DOHH2 (cell line): ENCODE measurements at regions not wholly inside any gene's neighbourhood (a gene's known extent, or its start where the extent isn't known, plus 50 kb on each side); places are given as distances from the start of the nearest gene placed in this dataset.

Experiments used
- H3F3A ChIP-seq: fragments of 200-600 bp; sonication (generic), shearing (Covaris generic); 2 replicates; pipeline ENCODE4 v1.6.0; 2016; ENCODE audit warnings: antibody characterized with exemption, mild to moderate bottlenecking; ENCODE audit not compliant: control insufficient read depth, insufficient read depth
- H3K27ac ChIP-seq: fragments of 200-600 bp; sonication (generic); 2 replicates; pipeline ENCODE4 v1.5.1; 2014; ENCODE audit warnings: low read depth, mild to moderate bottlenecking, low read length, moderate library complexity
- H3K27me3 ChIP-seq: fragments of 200-600 bp; sonication (generic); 2 replicates; pipeline ENCODE4 v1.6.1; 2014; ENCODE audit warnings: mild to moderate bottlenecking, low read length, mixed read lengths; ENCODE audit not compliant: control insufficient read depth
- H3K36me3 ChIP-seq: fragments of 200-600 bp; sonication (generic); 2 replicates; pipeline ENCODE4 v1.6.1; 2014; ENCODE audit warnings: mild to moderate bottlenecking, low read length, moderate library complexity, mixed read lengths; ENCODE audit not compliant: control insufficient read depth
- H3K4me1 ChIP-seq: fragments of 200-600 bp; sonication (generic); 2 replicates; pipeline ENCODE4 v1.6.1; 2014; ENCODE audit warnings: mild to moderate bottlenecking, low read length, mixed read lengths; ENCODE audit not compliant: control insufficient read depth
- H3K4me2 ChIP-seq: fragments of 200-600 bp; sonication (generic); 2 replicates; pipeline ENCODE4 v1.6.0; 2014; ENCODE audit warnings: mild to moderate bottlenecking, low read length, moderate library complexity
- H3K4me3 ChIP-seq: fragments of 200-600 bp; sonication (generic); 2 replicates; pipeline ENCODE4 v1.5.1; 2014; ENCODE audit warnings: mild to moderate bottlenecking, low read length, mixed read lengths
- H3K79me2 ChIP-seq: fragments of 200-600 bp; sonication (generic); 2 replicates; pipeline ENCODE4 v1.6.1; 2014; ENCODE audit warnings: mild to moderate bottlenecking, low read length, mixed read lengths; ENCODE audit not compliant: control insufficient read depth
- H3K9me2 ChIP-seq: fragments of 200-600 bp; sonication (generic); replicated peaks from 2 replicates; pipeline ENCODE4 v1.6.1; 2014; ENCODE audit warnings: mild to moderate bottlenecking, low read length, mixed read lengths; ENCODE audit not compliant: control insufficient read depth
- H3K9me3 ChIP-seq: fragments of 200-600 bp; sonication (generic); 2 replicates; pipeline ENCODE4 v1.6.1; 2014; ENCODE audit warnings: antibody characterized with exemption, low read length, mixed read lengths; ENCODE audit not compliant: control insufficient read depth, insufficient read depth
- H4K20me1 ChIP-seq: fragments of 200-600 bp; sonication (generic); 2 replicates; pipeline ENCODE4 v1.6.0; 2014; ENCODE audit warnings: low read depth, mild to moderate bottlenecking, antibody characterized with exemption, low read length, moderate library complexity; ENCODE audit not compliant: control insufficient read depth, insufficient read depth
- CTCF ChIP-seq: fragments of 200-600 bp; sonication (generic); IDR thresholded peaks from one replicate; pipeline ENCODE4 v1.5.1; 2014; ENCODE audit warnings: antibody characterized with exemption, mild to moderate bottlenecking, low read depth, low read length; ENCODE audit not compliant: poor library complexity, severe bottlenecking
- EZH2phosphoT487 ChIP-seq: fragments of 200-600 bp; sonication (generic); IDR thresholded peaks from 2 replicates; pipeline ENCODE4 v1.6.1; 2017; ENCODE audit warnings: borderline replicate concordance, mild to moderate bottlenecking, antibody characterized with exemption, low read length, moderate library complexity, mixed read lengths

GRCh38 chr10:108254089-108254488, 1089.6 kb upstream of the SORCS1 start:
- Histone ChIP-seq H3K4me2 (no peak overlapping the region), H3K9me2 (no peaks in the 10 kb centered on the region), H3K36me3 (no peaks in the 10 kb centered on the region), H3F3A (no peaks in the 10 kb centered on the region), H3K4me3 (no peak overlapping the region), H3K9me3 (peaks cover 3% of the 10 kb centered on the region; the same call in 1 of the 2 replicates), H3K4me1 (no peaks in the 10 kb centered on the region), H3K27me3 (no peaks in the 10 kb centered on the region), H3K27ac (no peak overlapping the region), H4K20me1 (no peaks in the 10 kb centered on the region), H3K79me2 (no peaks in the 10 kb centered on the region)
- TF ChIP-seq EZH2phosphoT487 (no peak), CTCF (no peak)

- Histone ChIP-seq H3K4me1 (no peaks in the 10 kb centered on the region), H3F3A (no peaks in the 10 kb centered on the region), H3K27me3 (no peaks in the 10 kb centered on the region), H3K9me2 (no peaks in the 10 kb centered on the region), H3K79me2 (no peaks in the 10 kb centered on the region), H4K20me1 (no peaks in the 10 kb centered on the region), H3K36me3 (no peaks in the 10 kb centered on the region), H3K4me3 (no peak overlapping the region), H3K27ac (no peak overlapping the region), H3K9me3 (peaks cover 3% of the 10 kb centered on the region; the same call in 1 of the 2 replicates), H3K4me2 (no peak overlapping the region)
- no peak for TF ChIP-seq EZH2phosphoT487
- TF ChIP-seq CTCF = no peak
These were observed 1088.3 kb upstream of the SORCS1 start for GRCh38 chr10:108252771-108253170.

- no peaks in the 10 kb centered on the region for H3F3A ChIP-seq
- no peaks in the 10 kb centered on the region for H3K9me2 ChIP-seq
- H4K20me1 ChIP-seq = no peaks in the 10 kb centered on the region
- no peak overlapping the region for H3K4me3 ChIP-seq
- no peak overlapping the region for H3K4me2 ChIP-seq
- H3K27me3 ChIP-seq = no peaks in the 10 kb centered on the region
- no peaks in the 10 kb centered on the region for H3K4me1 ChIP-seq
- peaks cover 3% of the 10 kb centered on the region; the same call in 1 of the 2 replicates for H3K9me3 ChIP-seq
- no peaks in the 10 kb centered on the region for H3K79me2 ChIP-seq
- no peak for TF ChIP-seq CTCF
- H3K36me3 ChIP-seq = no peaks in the 10 kb centered on the region
- no peak overlapping the region for H3K27ac ChIP-seq
These were observed 1086.6 kb upstream of the SORCS1 start for GRCh38 chr10:108250936-108251620.
